Left cardiac atrium (tissue), 4 donors: ENCODE measurements at regions not wholly inside any gene's neighbourhood (a gene's known extent, or its start where the extent isn't known, plus 50 kb on each side); places are given as distances from the start of the nearest gene placed in this dataset.

Experiments
- ATAC-seq, 2 donors: fragments of 200-7000 bp; cut with Tn5 transposase; one replicate each; pipeline ENCODE4 v1.9.1; 2020; ENCODE audit warnings: mild to moderate bottlenecking in 2 of 2, moderate library complexity in 2 of 2
- DNase-seq: peaks from one replicate; pipeline ENCODE4 v3.0.0-alpha.2; 2020
- intact Hi-C, 2 donors: fragments of 100-400 bp; cut with DNase I; formaldehyde crosslinking; loops; one replicate each; pipeline versions ENCODE4 v1.14.1 to v1.15.1; 2022 to 2023
- donor health status: DM: no; HTN: yes; CAD: no.
- donor health status: DM: no; HTN: yes; CAD: no; lungs with severe emphysema.
- donor health status: DM: yes; HTN: yes; CAD: no.
- donor health status: Dilated cardiomyopathy.

DNA sequence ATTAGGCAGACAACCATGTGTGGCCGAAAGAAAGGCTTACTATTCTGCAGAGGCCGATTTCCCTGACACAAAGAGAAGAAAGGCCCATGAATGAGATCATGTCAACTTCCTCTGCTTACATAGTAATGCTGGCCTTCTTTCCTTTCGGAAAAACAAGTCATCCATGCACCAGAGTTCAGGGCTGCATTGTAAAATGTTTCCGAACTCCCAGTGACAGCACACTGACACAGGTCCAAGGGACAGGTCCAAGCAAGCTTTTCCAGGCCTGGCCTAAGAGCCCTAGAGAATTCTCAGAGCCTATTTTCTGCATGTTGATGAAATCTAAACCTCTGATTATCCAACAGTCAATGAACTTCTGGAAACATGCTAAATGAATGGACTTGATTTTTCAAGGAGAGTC lies 140.9 kb downstream of the ZNF608 start:
- ATAC-seq (peak; percentile 90 to 97), DNase-seq (peak; percentile 49)
- intact Hi-C loops, result no loop called here

GRCh38 chr5:124604419-124604818 lies 142.0 kb downstream of the ZNF608 start:
- intact Hi-C loops, result no loop called here
- ATAC-seq (no peak), DNase-seq (no peak)

GRCh38 chr5:124602925-124603650 lies 143.4 kb downstream of the ZNF608 start:
- intact Hi-C loops, result no loop called here

GRCh38 chr5:124599028-124599973 lies 147.1 kb downstream of the ZNF608 start:
- intact Hi-C loops, result no loop called here
- peak; percentile 57 to 86 for ATAC-seq
- DNase-seq, result peak; percentile 23

More at GRCh38 chr5:124602925-124603650, 143.4 kb downstream of the ZNF608 start:
- DNase-seq (no peak), ATAC-seq (no peak)

- intact Hi-C loops, result no loop called here
- peak in 1 of 2 donors; percentile 73 for ATAC-seq
- DNase-seq, result no peak
These were observed 149.6 kb downstream of the ZNF608 start for GRCh38 chr5:124596595-124597421.

DNA sequence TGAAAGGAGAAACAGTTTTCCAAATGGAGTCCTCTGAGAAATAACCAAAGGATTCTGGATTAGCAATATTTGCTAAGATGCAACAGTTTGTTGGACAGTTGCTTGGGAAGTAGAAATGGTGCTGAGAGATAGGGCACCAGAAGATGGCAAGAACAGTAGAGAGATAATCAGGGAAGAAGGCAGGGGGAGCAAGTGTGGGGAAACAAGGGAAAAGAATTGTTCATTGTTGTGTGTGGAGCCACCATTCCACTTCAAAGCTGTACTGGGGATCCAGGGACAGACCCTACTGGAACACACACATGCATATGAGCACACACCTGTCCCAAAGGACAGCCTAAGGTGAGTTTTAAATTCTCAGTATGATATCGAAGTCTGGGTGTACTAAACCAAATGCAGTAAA lies 152.5 kb downstream of the ZNF608 start:
- DNase-seq (no peak), ATAC-seq (no peak)
- intact Hi-C loops, result no loop called here

DNA sequence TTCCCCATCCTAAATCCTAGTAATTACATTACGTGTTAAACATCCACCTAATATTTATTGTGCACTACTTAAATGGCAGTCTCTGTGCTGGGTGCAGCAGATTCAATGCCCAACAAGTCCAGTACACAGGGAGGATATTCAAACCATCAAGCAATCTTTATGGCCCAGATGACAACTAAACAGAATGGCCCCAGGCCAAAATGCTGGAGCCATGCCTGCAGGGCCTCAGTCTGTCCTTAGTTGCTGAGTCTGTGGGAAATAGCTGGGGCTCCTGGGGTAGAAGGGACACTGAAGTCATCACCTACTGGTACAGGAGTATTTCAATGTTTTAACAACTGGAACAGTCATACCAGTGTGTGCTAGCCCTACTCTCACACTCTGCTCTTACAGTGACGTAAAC lies 153.5 kb downstream of the ZNF608 start:
- intact Hi-C loops, result no loop called here
- ATAC-seq (no peak), DNase-seq (no peak)

DNA sequence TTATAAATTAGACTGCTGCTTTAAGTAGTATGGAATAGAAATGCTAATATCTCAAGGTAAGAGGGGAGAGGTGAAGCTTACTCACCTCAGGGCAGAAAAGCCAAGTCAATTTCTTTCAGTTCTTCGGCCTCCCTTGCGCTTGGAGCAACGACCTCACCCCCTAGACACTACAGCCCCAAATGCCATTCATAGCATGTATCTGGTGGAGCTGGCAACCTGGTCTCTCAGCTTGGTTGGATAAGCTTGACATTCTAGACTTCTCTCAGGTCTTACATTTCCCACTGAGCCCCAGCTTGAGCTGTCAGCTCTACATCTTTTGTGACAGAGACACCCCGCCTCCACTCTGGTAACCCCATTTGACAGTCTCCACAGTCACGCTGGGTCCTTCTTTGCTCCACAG lies 154.9 kb downstream of the ZNF608 start:
- ATAC-seq, result no peak
- DNase-seq, result no peak
- intact Hi-C loops, result no loop called here

DNA sequence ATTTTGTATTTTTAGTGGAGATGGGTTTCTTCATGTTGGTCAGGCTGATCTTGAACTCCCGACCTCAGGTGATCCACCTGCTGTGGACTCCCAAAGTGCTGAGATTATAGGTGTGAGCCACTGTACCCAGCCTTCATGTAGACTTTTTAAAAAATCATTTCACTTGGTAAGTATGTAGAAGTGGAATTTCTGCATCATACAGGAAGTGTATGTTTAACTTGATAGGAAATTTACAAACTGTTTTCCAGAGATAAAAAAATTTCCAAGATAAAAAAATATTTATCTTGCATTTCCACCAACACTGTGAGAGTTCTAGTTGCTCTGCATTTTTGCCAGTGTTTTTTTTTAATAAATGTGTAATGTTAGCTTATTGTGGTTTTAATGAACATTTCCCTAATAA lies 155.8 kb downstream of the ZNF608 start:
- DNase-seq (no peak), ATAC-seq (no peak)
- intact Hi-C loops, result no loop called here

DNA sequence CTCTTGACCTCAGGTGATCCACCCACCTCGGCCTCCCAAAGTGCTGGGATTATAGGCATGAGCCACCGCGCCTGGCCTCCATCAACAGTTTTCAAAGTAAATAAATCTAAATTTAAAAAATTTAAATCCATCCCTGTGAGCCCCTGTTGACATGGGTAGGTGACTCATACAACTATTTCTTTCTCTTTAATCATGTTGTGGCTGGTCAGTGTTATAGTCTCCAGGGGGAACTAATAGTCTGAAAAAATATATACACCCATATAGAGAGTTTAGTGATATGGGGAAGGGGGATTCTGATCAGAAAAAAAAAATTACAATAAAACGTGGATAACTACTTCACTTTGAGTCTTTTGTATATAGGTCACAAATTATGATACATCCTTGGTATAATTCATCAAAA lies 159.2 kb downstream of the ZNF608 start:
- ATAC-seq, result no peak
- intact Hi-C loops, result no loop called here
- no peak for DNase-seq

DNA sequence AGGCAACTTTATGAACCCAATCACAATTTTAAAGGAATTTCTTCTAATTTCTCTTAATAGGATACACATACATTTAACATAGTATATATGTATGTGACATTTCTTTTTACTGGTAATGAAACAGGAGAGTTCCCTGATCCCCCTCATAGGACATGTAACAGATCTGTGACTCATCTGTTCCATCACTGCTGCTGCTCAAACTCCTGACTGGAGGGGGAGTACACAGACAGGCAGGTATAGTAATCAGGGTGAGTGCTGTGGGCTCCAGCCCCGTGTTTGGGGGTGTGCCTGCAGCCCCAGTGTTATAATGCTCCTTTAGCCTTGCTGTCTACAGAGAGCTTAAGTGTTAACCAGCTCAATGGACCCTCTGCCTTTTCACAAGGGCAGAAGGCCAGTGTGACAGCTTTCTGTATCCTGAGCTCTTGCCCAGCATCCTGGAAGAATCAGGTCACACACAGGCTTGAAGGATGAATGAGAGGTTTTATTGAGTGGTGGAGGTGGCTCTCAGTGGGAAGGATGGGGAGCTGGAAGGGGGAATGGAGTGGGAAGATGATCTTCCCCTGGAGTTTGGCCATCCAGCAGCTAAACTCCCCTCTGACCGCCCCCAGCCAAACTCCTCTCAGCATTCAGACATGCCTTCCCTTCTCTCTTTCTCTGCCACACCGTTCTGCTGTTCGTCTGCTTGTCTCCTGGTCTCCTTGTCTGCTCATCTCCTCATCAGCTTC lies 161.3 kb downstream of the ZNF608 start:
- intact Hi-C loops, result no loop called here
- no peak for DNase-seq
- no peak for ATAC-seq

GRCh38 chr5:124583469-124584350 lies 162.7 kb downstream of the ZNF608 start:
- DNase-seq, result no peak
- no peak for ATAC-seq
- intact Hi-C loops, result no loop called here

- ATAC-seq (no peak), DNase-seq (no peak)
- intact Hi-C loops, result no loop called here
These were observed 163.9 kb downstream of the ZNF608 start for GRCh38 chr5:124582561-124582840.

GRCh38 chr5:124581738-124582560 lies 164.5 kb downstream of the ZNF608 start:
- DNase-seq, result no peak
- intact Hi-C loops, result no loop called here
- no peak for ATAC-seq

GRCh38 chr5:124580925-124581737 lies 165.3 kb downstream of the ZNF608 start:
- ATAC-seq, result no peak
- intact Hi-C loops, result no loop called here
- DNase-seq, result peak; percentile 35

DNA sequence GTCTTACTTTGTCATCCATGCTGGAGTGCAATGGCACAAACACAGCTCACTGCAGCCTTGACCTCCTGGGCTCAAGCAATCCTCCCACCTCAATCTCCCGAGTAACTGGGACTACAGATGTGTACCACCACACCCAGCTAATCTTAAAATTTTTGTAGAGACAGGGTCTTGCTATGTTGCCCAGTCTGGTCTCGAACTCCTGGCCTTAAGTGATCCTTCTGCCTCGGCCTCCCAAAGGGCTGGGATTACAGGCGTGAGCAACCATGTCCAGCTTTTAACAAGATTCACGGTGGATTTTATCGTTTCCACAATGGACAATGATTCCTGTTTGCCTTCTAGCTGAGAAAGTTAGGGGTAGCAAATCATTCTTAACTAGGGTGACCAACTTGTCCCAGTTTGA lies 165.9 kb downstream of the ZNF608 start:
- no peak for ATAC-seq
- no peak for DNase-seq
- intact Hi-C loops, result no loop called here
